ENCODE measurements at regions not wholly inside any gene's neighbourhood (a gene's known extent, or its start where the extent isn't known, plus 50 kb on each side); places are given as distances from the start of the nearest gene placed in this dataset.

- no peak overlapping the region for H3K4me3 ChIP-seq (replicated peaks; ENCODE audit: low read depth, low read length)
- TF ChIP-seq CTCF (IDR thresholded peaks at IDR 0.05; ENCODE audit: low read length, missing control alignments): no peak
- no peak for DNase-seq (ENCODE audit: low read depth)
Observed at GRCh38 chr6:167581637-167582036, 245.1 kb upstream of the AFDN start.

- no peak for DNase-seq (ENCODE audit: low read depth)
- no peak overlapping the region for H3K4me3 ChIP-seq (replicated peaks; ENCODE audit: low read depth, low read length)
- no peak for TF ChIP-seq CTCF (IDR thresholded peaks at IDR 0.05; ENCODE audit: low read length, missing control alignments)
Observed at GRCh38 chr6:167583412-167583811, 243.3 kb upstream of the AFDN start.

GRCh38 chr6:167588181-167588919 is 238.4 kb upstream of the AFDN start:
- DNase-seq (ENCODE audit: low read depth): peak; percentile 12
- no peak for TF ChIP-seq CTCF (IDR thresholded peaks at IDR 0.05; ENCODE audit: low read length, missing control alignments)
- no peak overlapping the region for H3K4me3 ChIP-seq (replicated peaks; ENCODE audit: low read depth, low read length)

- H3K4me3 ChIP-seq (replicated peaks; ENCODE audit: low read depth, low read length): no peak overlapping the region
- TF ChIP-seq CTCF (IDR thresholded peaks at IDR 0.05; ENCODE audit: low read length, missing control alignments): no peak
Observed at GRCh38 chr6:167588920-167589614, 237.6 kb upstream of the AFDN start.

GRCh38 chr6:167589615-167589940 is 237.1 kb upstream of the AFDN start:
- H3K4me3 ChIP-seq (replicated peaks; ENCODE audit: low read depth, low read length): no peak overlapping the region
- TF ChIP-seq CTCF (IDR thresholded peaks at IDR 0.05; ENCODE audit: low read length, missing control alignments): no peak
- DNase-seq (ENCODE audit: low read depth): no peak

More at GRCh38 chr6:167588920-167589614, 237.6 kb upstream of the AFDN start:
- no peak for DNase-seq (ENCODE audit: low read depth)

GRCh38 chr6:167590193-167590592 is 236.5 kb upstream of the AFDN start:
- no peak for TF ChIP-seq CTCF (IDR thresholded peaks at IDR 0.05; ENCODE audit: low read length, missing control alignments)
- DNase-seq (ENCODE audit: low read depth): no peak

More at GRCh38 chr6:167590193-167590592, 236.5 kb upstream of the AFDN start:
- no peak overlapping the region for H3K4me3 ChIP-seq (replicated peaks; ENCODE audit: low read depth, low read length)

Data from fibroblast of pulmonary artery (primary cell).